ENCODE measurements at regions not wholly inside any gene's neighbourhood (a gene's known extent, or its start where the extent isn't known, plus 50 kb on each side); places are given as distances from the start of the nearest gene placed in this dataset.
A peak's percentile ranks its signal among the peaks of the same experiment; 100 is the strongest.

DNA sequence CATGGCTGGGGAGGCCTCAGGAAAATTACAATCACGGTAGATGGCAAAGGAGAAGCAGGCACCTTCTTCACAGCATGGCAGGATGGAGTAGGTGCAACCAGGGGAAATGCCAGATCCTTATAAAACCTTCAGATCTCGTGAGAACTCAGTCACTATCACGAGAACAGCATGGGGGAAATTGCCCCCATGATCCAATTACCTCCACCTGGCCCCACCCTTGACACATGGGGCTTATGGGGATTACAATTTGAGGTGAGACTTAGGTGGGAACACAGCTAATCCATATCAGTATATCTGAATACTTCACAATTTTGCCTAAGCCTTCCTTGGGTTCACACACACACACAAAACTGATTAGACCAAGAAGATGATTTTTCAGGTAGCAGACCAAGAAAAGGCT is 145.1 kb upstream of the COL1A2 start:
- no peaks in the 10 kb centered on the region for H4K20me1 ChIP-seq (ENCODE audit: insufficient read depth, low read length)
- H3K4me2 ChIP-seq (ENCODE audit: low read length) = no peak overlapping the region
- no peak for FAIRE-seq
- no peak overlapping the region for H3K27ac ChIP-seq (ENCODE audit: low read depth, low read length)
- H3K4me3 Mint-ChIP-seq (ENCODE audit: unreplicated experiment) = no peak overlapping the region
- no peaks in the 10 kb centered on the region for H3K27me3 ChIP-seq (ENCODE audit: insufficient read depth, low read length)
- H3K27ac Mint-ChIP-seq (ENCODE audit: unreplicated experiment) = no peak overlapping the region
- TF ChIP-seq EZH2 (IDR thresholded peaks at IDR 0.05; ENCODE audit: insufficient read depth, low read length) = no peak
- TF ChIP-seq CTCF (IDR thresholded peaks at IDR 0.05; ENCODE audit: insufficient read depth, low read depth, low read length) = no peak
- H3K79me2 ChIP-seq (ENCODE audit: insufficient read depth, low read length) = no peaks in the 10 kb centered on the region
- DNase-seq (ENCODE audit: low read depth) = no peak
- no peak overlapping the region for H3K9ac ChIP-seq (ENCODE audit: low read length)
- no peaks in the 10 kb centered on the region for H3K36me3 ChIP-seq (ENCODE audit: insufficient read depth, low read length)
- H3K36me3 Mint-ChIP-seq (ENCODE audit: low read depth, unreplicated experiment) = no peaks in the 10 kb centered on the region
- no peak overlapping the region for H3K4me3 ChIP-seq (ENCODE audit: insufficient read depth, low read depth, low read length)
- peaks cover 7% of the 10 kb centered on the region for H3K4me1 Mint-ChIP-seq (ENCODE audit: low read depth, unreplicated experiment)
- no peaks in the 10 kb centered on the region for H3K9me3 ChIP-seq (ENCODE audit: insufficient read depth, low read depth, low read length)
- H3K9me3 Mint-ChIP-seq (ENCODE audit: unreplicated experiment) = no peaks in the 10 kb centered on the region
- H3K4me1 ChIP-seq (ENCODE audit: insufficient read depth, low read length) = no peaks in the 10 kb centered on the region
- H3K27me3 Mint-ChIP-seq (ENCODE audit: low read depth, unreplicated experiment) = peaks cover 6% of the 10 kb centered on the region
- H2AFZ ChIP-seq (ENCODE audit: low read depth, low read length) = no peak overlapping the region

DNA sequence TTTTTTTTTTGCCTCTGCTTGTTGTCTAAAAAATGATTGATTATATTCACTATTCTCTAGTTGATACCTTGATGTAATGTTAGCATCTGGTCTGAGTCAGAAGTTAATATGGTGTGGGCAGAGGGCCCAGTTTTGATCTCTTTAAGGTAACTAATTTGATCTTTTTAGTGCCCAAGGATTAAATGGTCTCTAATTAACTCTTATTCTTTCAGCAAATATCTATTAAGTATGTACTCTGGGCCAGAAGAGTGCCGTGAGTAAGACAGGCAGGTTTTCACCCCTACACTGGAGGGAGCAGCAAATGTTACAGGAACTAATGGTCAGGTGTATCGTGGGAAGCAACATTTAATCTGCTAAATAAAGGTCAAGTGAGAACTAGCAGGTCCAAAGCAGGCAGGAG is 144.6 kb upstream of the COL1A2 start:
- H3K4me3 Mint-ChIP-seq (ENCODE audit: unreplicated experiment) = no peak overlapping the region
- Histone ChIP-seq H3K4me1 (ENCODE audit: insufficient read depth, low read length) (no peaks in the 10 kb centered on the region), H3K27ac (ENCODE audit: low read depth, low read length) (no peak overlapping the region), H3K9me3 (ENCODE audit: insufficient read depth, low read depth, low read length) (no peaks in the 10 kb centered on the region), H3K9ac (ENCODE audit: low read length) (no peak overlapping the region), H4K20me1 (ENCODE audit: insufficient read depth, low read length) (no peaks in the 10 kb centered on the region), H3K4me2 (ENCODE audit: low read length) (no peak overlapping the region), H3K79me2 (ENCODE audit: insufficient read depth, low read length) (no peaks in the 10 kb centered on the region), H3K4me3 (ENCODE audit: insufficient read depth, low read depth, low read length) (no peak overlapping the region), H3K36me3 (ENCODE audit: insufficient read depth, low read length) (no peaks in the 10 kb centered on the region), H2AFZ (ENCODE audit: low read depth, low read length) (no peak overlapping the region), H3K27me3 (ENCODE audit: insufficient read depth, low read length) (no peaks in the 10 kb centered on the region)
- no peaks in the 10 kb centered on the region for H3K36me3 Mint-ChIP-seq (ENCODE audit: low read depth, unreplicated experiment)
- H3K27me3 Mint-ChIP-seq (ENCODE audit: low read depth, unreplicated experiment) = peaks cover 6% of the 10 kb centered on the region
- no peaks in the 10 kb centered on the region for H3K9me3 Mint-ChIP-seq (ENCODE audit: unreplicated experiment)
- H3K4me1 Mint-ChIP-seq (ENCODE audit: low read depth, unreplicated experiment) = peaks cover 7% of the 10 kb centered on the region
- no peak for FAIRE-seq
- no peak overlapping the region for H3K27ac Mint-ChIP-seq (ENCODE audit: unreplicated experiment)
- DNase-seq (ENCODE audit: low read depth) = peak; percentile 11
- TF ChIP-seq CTCF (IDR thresholded peaks at IDR 0.05; ENCODE audit: insufficient read depth, low read depth, low read length) = no peak
- no peak for TF ChIP-seq EZH2 (IDR thresholded peaks at IDR 0.05; ENCODE audit: insufficient read depth, low read length)

- Histone ChIP-seq H4K20me1 (ENCODE audit: insufficient read depth, low read length) (no peaks in the 10 kb centered on the region), H3K79me2 (ENCODE audit: insufficient read depth, low read length) (no peaks in the 10 kb centered on the region), H2AFZ (ENCODE audit: low read depth, low read length) (no peak overlapping the region), H3K9ac (ENCODE audit: low read length) (no peak overlapping the region), H3K36me3 (ENCODE audit: insufficient read depth, low read length) (no peaks in the 10 kb centered on the region), H3K9me3 (ENCODE audit: insufficient read depth, low read depth, low read length) (no peaks in the 10 kb centered on the region), H3K27me3 (ENCODE audit: insufficient read depth, low read length) (no peaks in the 10 kb centered on the region), H3K27ac (ENCODE audit: low read depth, low read length) (no peak overlapping the region), H3K4me2 (ENCODE audit: low read length) (no peak overlapping the region), H3K4me1 (ENCODE audit: insufficient read depth, low read length) (no peaks in the 10 kb centered on the region), H3K4me3 (ENCODE audit: insufficient read depth, low read depth, low read length) (no peak overlapping the region)
- FAIRE-seq = no peak
- no peaks in the 10 kb centered on the region for H3K9me3 Mint-ChIP-seq (ENCODE audit: unreplicated experiment)
- H3K27me3 Mint-ChIP-seq (ENCODE audit: low read depth, unreplicated experiment) = peaks cover 6% of the 10 kb centered on the region
- no peaks in the 10 kb centered on the region for H3K36me3 Mint-ChIP-seq (ENCODE audit: low read depth, unreplicated experiment)
- no peak for DNase-seq (ENCODE audit: low read depth)
- H3K27ac Mint-ChIP-seq (ENCODE audit: unreplicated experiment) = no peak overlapping the region
- H3K4me3 Mint-ChIP-seq (ENCODE audit: unreplicated experiment) = no peak overlapping the region
- TF ChIP-seq CTCF (IDR thresholded peaks at IDR 0.05; ENCODE audit: insufficient read depth, low read depth, low read length) (no peak), EZH2 (IDR thresholded peaks at IDR 0.05; ENCODE audit: insufficient read depth, low read length) (no peak)
- H3K4me1 Mint-ChIP-seq (ENCODE audit: low read depth, unreplicated experiment) = peaks cover 7% of the 10 kb centered on the region
Measured at GRCh38 chr7:94250987-94251386, 143.7 kb upstream of the COL1A2 start.

Data from astrocyte (in vitro differentiated cells and primary cell).